NCI-H2227 (cell line): ENCODE measurements at regions not wholly inside any gene's neighbourhood (a gene's known extent, or its start where the extent isn't known, plus 50 kb on each side); places are given as distances from the start of the nearest gene placed in this dataset.
A peak's percentile ranks its signal among the peaks of the same experiment; 100 is the strongest.

Experiments used
- DNase-seq: peaks from one replicate; lab custom pipeline; 2025; ENCODE audit not compliant: unreplicated experiment; lab: John Stamatoyannopoulos, UW

GRCh38 chr13:32859707-32860292 lies 156.4 kb upstream of the KL start:
- no peak for DNase-seq

DNA sequence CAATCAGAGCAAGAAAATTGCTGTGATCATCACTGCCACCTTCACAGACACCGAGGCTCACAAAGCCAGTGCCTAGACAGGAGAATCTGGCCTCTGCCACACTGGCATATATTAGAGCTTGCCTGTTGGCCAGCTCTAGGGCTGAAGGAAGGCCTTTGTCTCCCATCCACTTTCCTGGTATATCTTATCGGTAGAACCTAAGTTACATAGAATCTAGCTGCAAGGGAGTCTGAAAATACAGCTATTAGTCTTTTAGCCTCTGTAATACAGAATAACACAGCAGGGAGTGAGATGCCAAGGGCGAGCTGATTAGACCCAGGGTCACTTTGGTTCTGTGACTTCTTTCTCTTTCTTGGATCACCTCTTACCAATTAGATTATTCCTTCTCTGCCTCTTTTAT lies 154.9 kb upstream of the KL start:
- DNase-seq: no peak

- DNase-seq: no peak
Observed at GRCh38 chr13:32863596-32863995, 152.6 kb upstream of the KL start.

DNA sequence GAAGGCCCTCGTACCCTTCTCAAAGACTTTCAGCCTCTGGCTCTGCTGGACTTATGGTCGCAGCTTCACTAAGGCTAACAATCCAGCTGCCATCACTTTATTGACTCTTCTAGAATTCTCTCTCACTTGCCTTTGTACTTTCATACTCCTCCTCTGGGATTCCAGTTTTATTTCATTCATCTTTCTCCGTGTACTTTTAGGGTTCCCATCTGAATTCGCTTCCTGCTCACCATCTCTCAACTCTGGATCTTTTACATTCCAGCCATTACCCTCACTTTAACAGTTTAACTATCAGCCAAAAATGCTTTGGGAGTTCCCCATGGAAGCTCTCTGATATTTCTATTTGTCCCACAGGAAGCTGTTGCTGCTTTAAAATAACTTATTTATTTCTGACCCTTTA lies 149.3 kb upstream of the KL start:
- DNase-seq: no peak

GRCh38 chr13:32877491-32877890 lies 138.7 kb upstream of the KL start:
- DNase-seq: no peak

GRCh38 chr13:32878163-32878562 lies 138.1 kb upstream of the KL start:
- no peak for DNase-seq

GRCh38 chr13:32880636-32881035 lies 135.6 kb upstream of the KL start:
- no peak for DNase-seq

GRCh38 chr13:32881074-32881776 lies 135.0 kb upstream of the KL start:
- DNase-seq: peak; percentile 0

GRCh38 chr13:32881777-32882145 lies 134.5 kb upstream of the KL start:
- no peak for DNase-seq

DNA sequence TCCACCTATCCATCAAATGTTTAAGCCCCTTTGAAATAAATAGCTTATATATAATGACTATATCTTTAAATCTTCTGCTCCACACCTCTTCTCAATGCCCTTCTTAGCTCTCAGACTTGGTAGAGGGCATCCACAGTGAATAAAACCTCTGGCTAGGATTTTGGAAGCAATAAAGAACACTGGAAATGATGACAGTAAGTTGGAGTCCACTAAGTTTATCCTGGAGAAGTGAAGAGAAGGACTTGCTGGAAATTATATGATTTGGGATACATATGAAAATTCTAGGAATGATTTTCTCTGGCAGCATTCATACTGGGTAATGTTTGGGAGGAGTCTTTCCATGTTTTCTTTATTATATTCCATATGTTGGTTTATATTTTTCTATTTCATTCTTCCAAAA lies 133.5 kb upstream of the KL start:
- no peak for DNase-seq

- peak; percentile 57 for DNase-seq
Observed at GRCh38 chr13:32883474-32883873, 132.7 kb upstream of the KL start.

DNA sequence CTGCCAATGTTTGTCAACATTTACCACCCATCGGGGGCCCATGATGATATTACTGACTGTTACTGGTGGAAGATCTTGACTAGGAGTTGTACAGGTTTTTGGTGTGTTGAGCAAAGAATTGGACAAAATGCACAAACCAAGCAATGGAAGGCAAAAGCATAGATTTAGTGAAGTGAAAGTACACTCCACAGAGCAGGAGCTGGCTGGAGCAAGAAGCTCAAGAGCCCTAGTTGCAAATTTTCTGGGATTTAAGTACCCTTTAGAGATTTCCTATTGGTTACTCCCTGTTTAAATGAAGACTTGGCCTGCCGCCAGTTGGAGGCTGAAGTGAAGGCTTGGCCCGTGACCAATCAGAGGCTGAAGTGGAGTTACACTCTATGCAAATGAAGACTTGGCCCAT lies 128.6 kb upstream of the KL start:
- no peak for DNase-seq

DNA sequence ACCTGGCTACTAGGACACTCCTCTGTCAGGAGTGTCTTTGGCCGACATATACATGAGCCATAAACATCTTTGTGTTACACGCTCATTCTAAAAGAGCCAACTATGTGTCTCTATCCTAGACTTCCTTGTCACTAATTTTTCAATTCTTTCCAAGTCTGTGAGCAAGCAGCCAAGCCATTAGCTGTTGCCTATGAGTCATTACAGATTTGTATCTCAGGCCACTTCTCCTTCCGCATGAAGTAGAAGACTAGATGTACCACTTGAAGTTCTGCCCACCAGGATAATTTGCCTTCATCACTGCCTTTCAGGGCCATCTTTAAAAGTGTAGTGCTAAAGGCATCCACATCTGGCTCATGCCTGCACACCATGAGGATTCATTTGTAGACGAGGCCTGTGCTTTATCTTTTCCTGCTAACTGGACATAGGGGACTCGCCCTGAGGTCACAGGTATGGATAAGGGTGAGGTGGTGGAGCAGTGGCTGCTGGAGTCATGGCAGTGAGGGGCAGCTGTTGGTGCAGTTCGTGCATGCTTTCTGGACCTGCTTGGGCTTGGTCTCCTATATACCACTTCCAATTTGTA lies 126.1 kb upstream of the KL start:
- DNase-seq: no peak

GRCh38 chr13:32893176-32893575 lies 123.0 kb upstream of the KL start:
- no peak for DNase-seq

- no peak for DNase-seq
Observed at GRCh38 chr13:32894589-32895001, 121.6 kb upstream of the KL start.

GRCh38 chr13:32895296-32895695 lies 120.9 kb upstream of the KL start:
- DNase-seq: no peak

DNA sequence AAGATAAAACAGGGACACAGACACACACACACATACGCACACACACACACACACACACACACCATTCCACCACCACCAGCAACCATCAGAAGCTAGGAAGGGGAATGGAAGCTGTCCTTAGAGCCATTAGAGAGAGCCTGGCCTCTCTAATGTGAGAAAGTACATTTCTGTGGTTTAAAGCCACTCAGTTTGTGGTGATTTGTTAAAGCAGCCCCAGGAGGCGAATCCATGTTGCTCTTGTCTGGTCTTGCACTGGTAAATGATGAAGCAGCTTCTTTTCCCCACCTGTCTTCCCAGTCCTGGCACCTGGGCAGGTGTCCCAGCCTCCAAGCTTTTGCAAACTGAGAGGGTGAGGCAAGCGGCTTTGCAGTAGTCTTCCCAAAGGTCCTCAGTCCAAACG lies 118.9 kb upstream of the KL start:
- no peak for DNase-seq

DNA sequence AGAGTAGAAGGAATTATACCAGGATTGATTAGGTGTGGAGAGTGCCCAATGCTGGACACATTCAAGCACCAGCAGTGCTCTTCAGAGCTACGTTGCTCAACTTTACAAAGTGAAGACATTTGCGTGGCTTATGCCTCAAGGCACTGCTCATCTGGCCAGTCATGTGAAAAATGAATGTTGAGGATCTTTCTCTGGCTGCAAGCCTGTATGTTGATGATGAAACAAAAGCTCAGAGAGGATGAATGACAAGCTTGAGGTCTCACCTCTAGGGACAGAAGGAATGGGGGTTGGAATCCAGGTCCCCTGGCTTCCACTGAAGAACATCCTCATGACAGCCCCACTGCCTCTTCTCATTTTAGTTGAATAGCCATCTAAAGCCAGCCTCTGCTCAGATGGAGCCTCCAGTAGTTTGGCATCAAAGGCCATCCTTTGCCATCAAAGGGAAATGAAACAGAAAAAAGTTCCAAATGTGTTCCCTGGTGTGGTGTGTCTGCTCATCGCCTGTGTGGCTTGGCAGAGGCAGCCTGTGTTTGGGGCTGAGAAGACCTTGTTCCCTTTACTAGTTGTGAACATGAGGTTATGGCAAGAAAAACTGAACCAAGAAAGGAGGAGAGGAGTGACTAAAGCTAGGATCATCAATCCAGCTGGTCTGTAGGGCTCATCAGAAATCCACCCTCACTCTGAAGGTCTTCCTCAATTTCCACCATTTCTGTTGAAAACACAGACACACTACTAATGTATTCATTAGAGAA lies 114.0 kb upstream of the KL start:
- no peak for DNase-seq

GRCh38 chr13:32902874-32903273 lies 113.3 kb upstream of the KL start:
- DNase-seq: no peak

- no peak for DNase-seq
Observed at GRCh38 chr13:32903720-32904119, 112.5 kb upstream of the KL start.

DNA sequence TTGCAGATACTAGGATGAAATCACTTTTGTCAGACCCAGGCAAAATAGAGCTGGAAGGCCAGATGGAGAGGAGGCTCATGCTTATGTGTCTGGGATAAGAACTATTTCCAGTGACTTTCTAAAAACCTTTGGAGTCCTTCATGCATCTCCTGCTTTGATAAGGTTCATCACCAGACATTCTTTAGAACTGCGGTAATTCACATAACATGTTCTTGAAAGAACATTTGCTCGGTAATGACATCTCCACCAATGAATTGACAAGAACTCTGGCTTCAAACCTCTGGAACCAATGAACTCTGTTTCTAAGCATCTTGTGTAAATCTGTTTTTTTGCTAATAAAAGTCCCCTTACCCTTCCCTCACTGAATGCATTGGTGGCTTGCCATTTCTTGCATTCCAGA lies 112.0 kb upstream of the KL start:
- no peak for DNase-seq
